ENCODE measurements at regions not wholly inside any gene's neighbourhood (a gene's known extent, or its start where the extent isn't known, plus 50 kb on each side); places are given as distances from the start of the nearest gene placed in this dataset.
A peak's percentile ranks its signal among the peaks of the same experiment; 100 is the strongest.
"Not testable (repeated sequence)": the region's sequence is repeated elsewhere in the genome, so short reads cannot be mapped to it uniquely, and the experiment has no call there.

GRCh38 chr2:129402076-129402475, 577.4 kb upstream of the RAB6C start:
- no peak overlapping the region for H3K27ac ChIP-seq (replicated peaks)
- no peaks in the 10 kb centered on the region for H3K27me3 ChIP-seq (ENCODE audit: low read depth)
- intact Hi-C loops (cut with micrococcal nuclease), result no loop called here
- H3K4me3 ChIP-seq, result no peak overlapping the region
- no peak for DNase-seq
- peaks cover 8% of the 10 kb centered on the region for H3K4me1 ChIP-seq
- no peaks in the 10 kb centered on the region for H3K36me3 ChIP-seq
- TF ChIP-seq CTCF (IDR thresholded peaks at IDR 0.05; ENCODE audit: borderline replicate concordance), result peak; percentile 12
- no peaks in the 10 kb centered on the region for H3K9me3 ChIP-seq (replicated peaks)

DNA sequence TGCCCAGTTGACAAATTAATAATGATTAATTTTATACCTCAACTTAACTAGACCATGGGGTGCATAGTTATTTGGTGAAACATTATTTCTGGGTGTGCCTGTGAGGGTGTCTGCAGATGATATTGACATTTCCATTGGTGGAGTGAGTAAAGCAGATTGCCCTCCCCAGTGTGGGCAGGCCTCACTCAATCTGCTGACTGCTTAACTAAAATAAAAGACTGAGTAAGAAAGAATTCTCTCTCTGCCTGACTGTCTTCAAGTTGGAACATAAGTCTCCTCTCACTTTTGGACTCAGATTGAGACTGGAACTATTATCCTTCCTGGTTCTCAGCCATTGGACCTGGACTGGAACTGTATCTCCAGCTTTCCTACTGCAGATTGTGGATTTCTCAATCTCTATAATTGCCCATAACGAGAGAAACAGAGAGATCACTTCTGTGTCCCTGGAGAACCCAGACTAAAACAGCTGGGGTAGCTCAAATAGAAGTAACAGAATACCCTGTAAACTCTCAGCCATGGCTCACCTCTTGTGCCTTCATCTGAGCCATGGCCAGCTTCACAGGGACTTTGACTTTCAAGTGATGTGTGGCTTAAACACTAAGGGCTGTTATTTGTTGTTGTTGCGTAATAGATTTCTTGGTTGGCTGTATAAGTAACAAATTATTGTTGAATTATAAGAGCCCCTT, 575.3 kb upstream of the RAB6C start:
- intact Hi-C loops (cut with micrococcal nuclease), result no loop called here
- no peak overlapping the region for H3K4me3 ChIP-seq
- no peak for TF ChIP-seq CTCF (IDR thresholded peaks at IDR 0.05; ENCODE audit: borderline replicate concordance)
- H3K36me3 ChIP-seq, result no peaks in the 10 kb centered on the region
- peaks cover 9% of the 10 kb centered on the region for H3K9me3 ChIP-seq (replicated peaks)
- DNase-seq, result no peak
- H3K4me1 ChIP-seq, result peaks cover 8% of the 10 kb centered on the region
- H3K27me3 ChIP-seq (ENCODE audit: low read depth), result no peaks in the 10 kb centered on the region
- no peak overlapping the region for H3K27ac ChIP-seq (replicated peaks)

GRCh38 chr2:129408570-129408969, 570.9 kb upstream of the RAB6C start:
- Histone ChIP-seq H3K36me3 (no peaks in the 10 kb centered on the region), H3K4me1 (no peaks in the 10 kb centered on the region), H3K9me3 (replicated peaks) (peaks cover 14% of the 10 kb centered on the region), H3K4me3 (no peak overlapping the region), H3K27me3 (ENCODE audit: low read depth) (no peaks in the 10 kb centered on the region), H3K27ac (replicated peaks) (no peak overlapping the region)
- no peak for DNase-seq
- intact Hi-C loops (cut with micrococcal nuclease), result no loop called here
- no peak for TF ChIP-seq CTCF (IDR thresholded peaks at IDR 0.05; ENCODE audit: borderline replicate concordance)

- DNase-seq; H3K27ac ChIP-seq (replicated peaks); H3K4me1 ChIP-seq; H3K9me3 ChIP-seq (replicated peaks); H3K4me3 ChIP-seq; H3K36me3 ChIP-seq; intact Hi-C loops (cut with micrococcal nuclease): not testable (repeated sequence)
- H3K27me3 ChIP-seq (ENCODE audit: low read depth), result peaks cover 14% of the 10 kb centered on the region
These were observed 562.4 kb upstream of the RAB6C start for GRCh38 chr2:129417041-129417440.

DNA sequence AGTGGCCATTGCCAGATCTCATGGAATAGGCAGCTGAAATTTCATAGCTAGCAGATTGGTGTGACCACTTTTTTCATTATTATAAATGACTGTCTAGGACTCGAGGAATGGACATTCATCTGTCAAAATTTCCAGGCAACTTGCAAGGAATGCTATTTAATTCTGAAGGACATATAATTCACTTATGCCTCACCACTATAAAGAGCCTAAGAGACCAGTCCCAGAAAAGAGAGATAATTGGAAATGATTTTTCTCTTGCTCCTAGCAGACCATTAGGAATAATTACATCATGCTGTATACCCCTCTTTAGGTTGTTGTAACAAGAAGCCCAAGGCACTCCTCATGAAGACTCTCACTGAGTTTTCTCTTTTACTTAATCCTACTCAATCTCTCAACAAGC, 557.4 kb upstream of the RAB6C start:
- H3K27me3 ChIP-seq (ENCODE audit: low read depth), result peaks cover 14% of the 10 kb centered on the region
- no peak overlapping the region for H3K27ac ChIP-seq (replicated peaks)
- no peak for TF ChIP-seq CTCF (IDR thresholded peaks at IDR 0.05; ENCODE audit: borderline replicate concordance)
- intact Hi-C loops (cut with micrococcal nuclease), result no loop called here
- H3K4me1 ChIP-seq, result no peaks in the 10 kb centered on the region
- DNase-seq, result no peak
- no peak overlapping the region for H3K4me3 ChIP-seq
- peaks cover 5% of the 10 kb centered on the region for H3K9me3 ChIP-seq (replicated peaks)
- no peaks in the 10 kb centered on the region for H3K36me3 ChIP-seq

DNA sequence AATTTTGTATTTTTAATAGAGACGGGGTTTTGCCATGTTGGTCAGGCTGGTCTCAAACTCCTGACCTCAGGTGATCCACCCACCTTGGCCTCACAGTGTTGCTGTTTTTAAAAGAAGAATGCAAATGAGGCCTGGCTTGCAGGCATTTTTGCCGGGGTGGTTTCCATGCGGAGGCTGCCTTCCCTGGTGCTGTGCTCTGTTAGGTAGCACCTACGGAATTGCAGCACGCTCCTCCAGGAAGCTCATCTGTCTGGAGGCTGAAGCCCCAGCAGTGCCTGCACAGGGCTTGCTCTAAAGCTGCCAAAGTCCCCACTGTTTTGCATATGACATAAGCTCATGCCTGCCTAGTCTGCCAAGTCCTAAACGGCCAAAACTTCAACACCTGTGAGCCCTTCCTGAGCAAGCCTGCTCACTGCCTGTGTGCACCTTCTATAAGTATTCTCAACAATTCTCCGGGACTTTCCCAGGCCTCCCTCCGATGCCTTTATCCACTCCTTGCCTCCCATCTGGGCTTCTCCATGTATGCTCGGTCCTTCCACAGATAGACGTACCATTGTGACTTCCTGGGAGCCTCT, 551.3 kb upstream of the RAB6C start:
- no peak overlapping the region for H3K27ac ChIP-seq (replicated peaks)
- H3K4me1 ChIP-seq, result no peaks in the 10 kb centered on the region
- no peak for TF ChIP-seq CTCF (IDR thresholded peaks at IDR 0.05; ENCODE audit: borderline replicate concordance)
- intact Hi-C loops (cut with micrococcal nuclease), result no loop called here
- H3K27me3 ChIP-seq (ENCODE audit: low read depth), result peaks cover 43% of the 10 kb centered on the region
- H3K4me3 ChIP-seq, result no peak overlapping the region
- H3K36me3 ChIP-seq, result no peaks in the 10 kb centered on the region
- no peak for DNase-seq
- peaks cover 5% of the 10 kb centered on the region for H3K9me3 ChIP-seq (replicated peaks)

Data from left ventricle myocardium inferior (tissue), 1 donor.